ENCODE measurements at regions not wholly inside any gene's neighbourhood (a gene's known extent, or its start where the extent isn't known, plus 50 kb on each side); places are given as distances from the start of the nearest gene placed in this dataset.

- WGBS, 2 donors, result 84 to 96% methylated on average over 2 of the region's 2 CpGs
- TF ChIP-seq CTCF (IDR thresholded peaks at IDR 0.05) (no peak), POLR2A (IDR thresholded peaks at IDR 0.05) (no peak)
- DNase-seq, result no peak
- Histone ChIP-seq H3K4me1 (peaks cover 9% of the 10 kb centered on the region), H3K36me3 (ENCODE audit: low read depth, missing control alignments) (no peaks in the 10 kb centered on the region), H3K4me3 (no peak overlapping the region), H3K9me3 (no peaks in the 10 kb centered on the region), H3K27me3 (no peaks in the 10 kb centered on the region), H3K27ac (no peak overlapping the region)
- intact Hi-C loops (cut with DNase I; ENCODE audit: low total_unique reads), result no loop called here
Observed at GRCh38 chr10:33801705-33802104, 467.2 kb upstream of the NRP1 start.

GRCh38 chr10:33800986-33801385, 466.5 kb upstream of the NRP1 start:
- Histone ChIP-seq H3K36me3 (ENCODE audit: low read depth, missing control alignments) (no peaks in the 10 kb centered on the region), H3K9me3 (no peaks in the 10 kb centered on the region), H3K4me1 (peaks cover 9% of the 10 kb centered on the region), H3K4me3 (no peak overlapping the region), H3K27ac (no peak overlapping the region), H3K27me3 (no peaks in the 10 kb centered on the region)
- no peak for DNase-seq
- intact Hi-C loops (cut with DNase I; ENCODE audit: low total_unique reads), result no loop called here
- TF ChIP-seq POLR2A (IDR thresholded peaks at IDR 0.05) (no peak), CTCF (IDR thresholded peaks at IDR 0.05) (no peak)

- TF ChIP-seq CTCF (IDR thresholded peaks at IDR 0.05) (no peak), POLR2A (IDR thresholded peaks at IDR 0.05) (no peak)
- Histone ChIP-seq H3K4me1 (peaks cover 9% of the 10 kb centered on the region), H3K4me3 (no peak overlapping the region), H3K36me3 (ENCODE audit: low read depth, missing control alignments) (no peaks in the 10 kb centered on the region), H3K27ac (no peak overlapping the region), H3K27me3 (no peaks in the 10 kb centered on the region), H3K9me3 (no peaks in the 10 kb centered on the region)
- intact Hi-C loops (cut with DNase I; ENCODE audit: low total_unique reads), result no loop called here
- 82 to 90% methylated on average over 5 of the region's 5 CpGs for WGBS, 2 donors
- DNase-seq, result no peak
Observed at GRCh38 chr10:33800545-33800944, 466.1 kb upstream of the NRP1 start.

- 93 to 99% methylated on average over 5 of the region's 5 CpGs for WGBS, 2 donors
- H3K27ac ChIP-seq, result no peak overlapping the region
- intact Hi-C loops (cut with DNase I; ENCODE audit: low total_unique reads), result no loop called here
- H3K27me3 ChIP-seq, result no peaks in the 10 kb centered on the region
- no peaks in the 10 kb centered on the region for H3K9me3 ChIP-seq
- no peaks in the 10 kb centered on the region for H3K36me3 ChIP-seq (ENCODE audit: low read depth, missing control alignments)
- no peak for TF ChIP-seq POLR2A (IDR thresholded peaks at IDR 0.05)
- TF ChIP-seq CTCF (IDR thresholded peaks at IDR 0.05), result no peak
- no peak for DNase-seq
- peaks cover 9% of the 10 kb centered on the region for H3K4me1 ChIP-seq
- H3K4me3 ChIP-seq, result no peak overlapping the region
Observed at GRCh38 chr10:33799944-33800323, 465.5 kb upstream of the NRP1 start.

- H3K9me3 ChIP-seq, result no peaks in the 10 kb centered on the region
- WGBS, 2 donors, result 36 to 43% methylated on average over 4 of the region's 4 CpGs
- TF ChIP-seq POLR2A (IDR thresholded peaks at IDR 0.05) (no peak), CTCF (IDR thresholded peaks at IDR 0.05) (no peak)
- no peaks in the 10 kb centered on the region for H3K36me3 ChIP-seq (ENCODE audit: low read depth, missing control alignments)
- intact Hi-C loops (cut with DNase I; ENCODE audit: low total_unique reads), result no loop called here
- no peak overlapping the region for H3K27ac ChIP-seq
- no peak for DNase-seq
- H3K4me3 ChIP-seq, result no peak overlapping the region
- H3K27me3 ChIP-seq, result no peaks in the 10 kb centered on the region
- peaks cover 9% of the 10 kb centered on the region for H3K4me1 ChIP-seq
Observed at GRCh38 chr10:33799281-33799943, 464.9 kb upstream of the NRP1 start.
